HG03103 (cell line): ENCODE measurements at regions not wholly inside any gene's neighbourhood (a gene's known extent, or its start where the extent isn't known, plus 50 kb on each side); places are given as distances from the start of the nearest gene placed in this dataset.

Experiments
- ATAC-seq: cut with Tn5 transposase; IDR thresholded peaks from one replicate; pipeline ENCODE4 v1.9.1; 2021; ENCODE audit warnings: low read depth; ENCODE audit not compliant: unreplicated experiment

- ATAC-seq, result no peak
Observed at GRCh38 chr4:24126776-24127175, 236.9 kb upstream of the PPARGC1A start.

DNA sequence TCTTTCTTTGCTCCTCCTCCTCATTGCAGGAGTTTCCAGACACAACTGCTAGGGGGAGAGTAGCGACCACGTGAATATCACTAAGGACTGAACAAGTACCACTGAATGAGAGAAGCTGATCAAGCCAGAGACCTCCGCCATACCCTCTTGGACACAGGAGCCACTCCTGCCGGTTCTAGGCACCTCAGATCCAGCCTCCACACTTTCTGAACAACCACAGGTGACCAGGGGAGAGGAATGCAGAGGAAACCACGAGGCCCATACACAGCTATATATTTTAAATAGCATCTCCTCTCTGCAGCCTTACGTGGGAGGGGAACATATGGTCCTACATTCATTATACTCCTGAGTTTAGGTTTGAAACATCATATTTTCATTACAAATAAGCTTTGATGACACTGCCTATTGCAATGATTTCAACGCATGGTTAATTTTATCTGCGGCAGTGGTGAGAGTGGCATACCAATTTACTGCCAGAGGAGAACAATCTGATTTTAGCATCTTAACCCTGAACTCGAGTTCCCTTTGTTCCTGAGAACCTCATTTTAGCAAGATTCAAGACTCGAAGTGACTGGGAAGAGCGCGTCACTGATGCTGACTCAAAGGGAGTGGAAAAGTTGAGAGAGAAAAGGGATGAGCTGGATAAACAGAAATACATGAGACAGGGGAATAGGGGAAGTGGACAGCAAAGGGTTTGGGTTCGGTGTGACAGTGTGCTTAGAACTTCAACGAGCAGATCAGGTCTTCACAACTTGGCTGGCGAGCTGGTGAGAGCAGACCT, 231.7 kb upstream of the PPARGC1A start:
- ATAC-seq, result no peak

DNA sequence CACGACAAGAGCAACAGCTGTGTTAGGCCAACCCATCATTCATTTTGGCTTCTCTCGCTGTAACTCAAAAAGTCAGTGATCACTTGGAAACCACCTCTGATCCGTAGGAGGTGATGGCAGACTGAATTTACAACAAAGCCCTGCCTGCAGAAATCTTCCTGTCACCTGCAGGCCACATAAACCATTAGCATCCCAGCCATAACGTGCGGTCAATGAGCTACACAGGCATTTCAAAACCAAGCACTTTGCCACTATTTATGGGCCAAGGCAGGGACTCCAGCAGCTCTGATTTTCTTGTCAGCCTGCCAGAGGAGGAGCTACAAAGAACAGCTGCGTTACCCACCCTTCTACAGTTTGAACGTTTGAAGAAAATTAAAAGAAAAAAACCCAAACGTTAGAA, 228.1 kb upstream of the PPARGC1A start:
- ATAC-seq, result no peak

DNA sequence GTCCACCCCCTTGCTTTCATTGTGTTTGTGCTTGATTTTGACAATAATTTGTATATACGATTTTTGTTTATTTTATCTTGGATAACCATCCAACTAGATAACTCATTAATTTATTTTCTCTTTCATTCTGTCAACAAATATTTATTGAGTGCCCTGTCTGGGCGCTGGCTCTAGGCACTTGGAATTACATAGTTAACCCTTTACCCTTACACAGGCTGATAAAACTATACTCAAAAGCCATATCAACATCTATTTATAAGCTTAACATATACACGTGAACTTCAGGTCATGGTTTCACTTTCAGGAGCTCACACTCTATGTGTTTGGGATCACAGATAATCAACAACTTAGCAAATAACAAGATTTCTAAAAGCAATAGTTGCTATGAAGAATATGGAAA, 226.3 kb upstream of the PPARGC1A start:
- ATAC-seq, result no peak

DNA sequence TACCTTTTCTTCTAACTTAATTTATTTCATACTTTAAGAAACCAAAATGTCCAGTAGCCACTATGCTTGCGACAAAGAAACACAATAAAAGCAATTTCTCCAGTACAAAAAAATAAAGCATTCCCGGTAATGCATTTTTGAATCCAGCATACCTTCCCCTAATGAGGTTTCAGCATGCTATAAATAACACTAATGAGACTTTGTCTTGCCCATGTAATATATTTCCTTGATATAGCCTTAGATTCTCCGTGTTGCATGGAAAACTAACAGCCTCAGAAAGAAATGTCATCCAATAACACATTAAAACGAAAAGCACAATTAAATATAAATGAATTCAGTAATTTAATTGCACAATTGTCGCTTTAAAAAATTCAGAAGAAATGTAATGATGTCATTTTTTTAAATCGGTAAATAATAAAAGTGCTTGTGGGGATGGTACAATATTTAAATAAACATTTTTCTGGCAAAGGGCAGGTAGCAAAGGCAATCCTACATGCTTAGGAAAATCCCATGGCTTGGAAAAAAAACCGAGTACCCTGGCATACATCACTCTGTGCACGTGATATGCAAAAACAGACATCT, 225.2 kb upstream of the PPARGC1A start:
- ATAC-seq, result no peak

DNA sequence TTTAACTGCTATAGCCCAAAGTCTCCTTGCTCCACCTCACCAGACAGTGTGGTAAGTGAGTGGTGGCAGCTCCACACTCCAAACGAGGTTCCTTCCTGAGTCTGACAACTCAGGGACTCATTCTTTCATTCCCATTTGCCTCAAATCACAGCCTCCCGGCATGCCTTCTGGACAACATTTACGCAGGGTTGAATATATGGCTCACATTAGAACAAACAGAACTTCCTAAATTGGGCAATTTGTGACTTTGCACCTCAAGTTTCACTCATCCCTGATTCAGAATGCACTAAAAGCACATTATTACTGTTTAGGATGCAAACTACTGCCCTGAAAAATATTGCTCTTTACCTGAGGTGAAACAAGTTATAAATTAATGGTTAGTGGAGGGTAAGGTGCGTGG, 224.6 kb upstream of the PPARGC1A start:
- no peak for ATAC-seq

DNA sequence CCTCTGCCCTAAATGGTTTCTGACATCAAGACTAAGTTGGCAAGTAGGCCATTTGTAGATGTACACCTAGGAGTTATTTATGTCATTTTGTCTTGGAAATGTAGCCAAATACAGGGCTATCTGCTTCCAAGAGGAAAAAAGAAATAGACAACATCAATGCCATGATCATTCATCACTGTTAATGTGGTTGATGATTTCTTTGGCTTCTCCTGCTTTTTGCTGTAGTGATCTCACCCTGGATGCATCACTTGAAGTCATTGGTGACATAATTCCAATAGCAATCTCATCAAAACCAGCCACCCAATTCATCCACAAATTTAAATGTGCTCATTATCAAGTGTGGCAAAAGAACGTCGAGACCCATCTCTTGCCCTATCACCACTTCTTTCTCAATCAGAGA, 222.6 kb upstream of the PPARGC1A start:
- ATAC-seq, result no peak

DNA sequence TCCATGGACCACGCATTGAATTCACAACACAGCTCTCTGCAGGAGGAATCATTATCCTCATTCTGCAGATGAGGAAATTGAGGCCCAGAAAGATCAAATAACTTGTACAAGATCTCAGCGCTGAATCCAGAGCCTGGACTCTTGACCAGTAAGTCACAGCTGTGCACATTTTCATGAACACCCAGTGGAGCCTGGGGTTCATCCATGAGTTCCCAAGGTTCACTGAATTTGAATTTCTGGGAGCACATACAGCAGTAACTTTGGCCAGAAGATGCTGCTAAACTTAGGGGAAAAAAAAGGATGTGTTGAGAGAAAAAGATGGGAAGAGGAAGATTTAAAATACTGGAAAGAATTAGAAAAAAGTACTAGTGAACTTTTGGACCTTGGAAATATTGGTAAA, 218.7 kb upstream of the PPARGC1A start:
- no peak for ATAC-seq

DNA sequence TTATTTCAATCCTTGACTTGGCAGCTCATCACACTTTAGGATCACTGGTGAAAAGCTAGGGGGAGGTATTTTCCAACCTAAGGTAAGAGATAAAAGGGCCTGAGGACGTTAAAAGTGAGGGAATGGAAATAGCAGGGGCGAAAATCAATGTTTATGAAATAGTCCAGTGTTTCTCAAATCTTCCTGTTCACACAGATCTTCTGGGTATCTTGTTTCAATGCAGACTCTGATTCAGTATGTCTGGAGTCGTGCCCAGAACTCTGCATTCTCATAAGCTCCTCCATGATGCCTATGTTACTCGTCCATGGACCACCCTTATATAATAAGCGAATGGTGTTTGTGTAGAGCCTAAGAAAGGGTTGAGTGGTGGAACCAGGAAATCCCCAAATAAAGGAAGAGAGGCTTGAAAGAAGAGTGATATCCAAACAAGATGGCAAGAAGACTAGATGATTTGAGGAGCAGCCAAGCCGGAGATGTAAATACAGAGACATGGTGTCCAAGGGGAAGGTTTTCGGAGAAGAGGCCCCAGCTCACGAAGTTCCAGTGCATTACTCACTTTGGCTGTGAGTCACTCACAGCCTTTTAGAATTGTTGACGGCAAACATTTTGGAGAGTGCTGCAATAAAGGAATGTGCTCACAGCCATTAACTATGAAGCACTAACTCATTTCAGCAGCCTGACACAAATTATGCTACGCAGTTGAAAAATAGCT, 215.6 kb upstream of the PPARGC1A start:
- ATAC-seq, result no peak

GRCh38 chr4:24104158-24104565, 214.3 kb upstream of the PPARGC1A start:
- no peak for ATAC-seq

- ATAC-seq, result no peak
Observed at GRCh38 chr4:24103434-24104157, 213.7 kb upstream of the PPARGC1A start.

DNA sequence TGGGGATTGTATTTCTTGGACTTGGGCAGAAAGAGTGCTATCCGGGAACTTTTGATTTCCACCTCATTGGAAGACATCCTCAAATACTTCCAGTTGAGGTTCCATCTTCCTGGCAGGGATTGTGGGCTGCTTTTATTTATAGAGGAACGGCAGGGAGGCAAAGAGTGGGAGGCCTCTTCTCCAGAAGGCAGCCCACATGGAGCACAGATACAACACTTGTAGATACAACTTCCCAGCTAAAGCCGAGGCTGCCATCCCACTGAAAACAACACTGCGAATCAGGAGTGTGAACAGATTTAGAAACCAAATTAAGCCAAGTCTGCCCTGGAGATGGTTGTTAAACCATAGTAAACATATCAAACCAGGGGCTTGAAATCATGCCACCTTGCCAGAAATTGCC, 212.8 kb upstream of the PPARGC1A start:
- no peak for ATAC-seq

- ATAC-seq, result no peak
Observed at GRCh38 chr4:24096603-24097002, 206.8 kb upstream of the PPARGC1A start.

- ATAC-seq, result no peak
Observed at GRCh38 chr4:24094726-24095125, 204.9 kb upstream of the PPARGC1A start.

DNA sequence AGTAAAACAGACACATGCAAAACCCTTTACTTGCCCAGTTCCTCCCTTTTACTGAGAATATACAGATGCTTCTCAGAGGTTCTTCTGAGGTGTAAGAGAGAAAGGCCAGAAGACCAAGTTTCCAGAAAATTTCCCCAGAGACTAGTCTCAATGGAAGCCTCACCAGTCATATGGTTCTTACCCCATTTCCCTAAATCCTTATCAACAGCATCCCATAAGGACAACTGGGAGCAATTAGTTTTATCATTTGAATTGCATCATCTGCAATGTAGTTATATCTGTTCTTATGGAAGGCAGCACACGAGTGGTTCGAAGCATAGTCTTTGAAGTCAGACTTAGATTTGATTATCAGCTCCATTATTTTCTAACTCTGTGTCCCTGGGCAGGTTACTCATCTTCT, 203.6 kb upstream of the PPARGC1A start:
- ATAC-seq, result no peak

DNA sequence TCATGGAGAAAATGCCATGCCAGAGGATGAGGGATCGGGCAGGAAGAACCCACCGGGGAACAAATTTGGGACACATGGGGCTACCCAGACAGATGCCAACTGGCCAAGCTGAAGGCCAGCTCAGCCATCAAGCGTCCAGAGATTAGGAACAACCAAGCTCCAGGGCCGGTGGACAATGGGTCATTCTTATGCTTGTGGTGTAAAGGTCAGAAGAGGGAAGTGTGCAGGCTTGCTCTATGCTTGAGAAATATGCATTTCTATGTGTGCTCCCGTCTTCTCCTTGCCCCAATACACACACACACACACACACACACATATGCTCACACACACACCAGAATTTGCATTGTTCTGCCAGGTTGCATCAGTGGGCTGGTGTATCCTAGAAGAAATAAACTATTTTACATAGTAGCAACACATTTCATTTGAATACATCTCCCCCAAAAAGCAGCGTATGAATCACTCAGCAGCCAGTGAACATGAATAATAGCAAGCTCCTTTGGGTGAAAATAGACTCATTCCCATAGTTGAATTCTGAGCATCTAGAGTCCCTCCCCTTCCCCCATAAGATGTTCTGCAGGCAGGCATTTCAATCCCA, 201.9 kb upstream of the PPARGC1A start:
- ATAC-seq, result no peak

DNA sequence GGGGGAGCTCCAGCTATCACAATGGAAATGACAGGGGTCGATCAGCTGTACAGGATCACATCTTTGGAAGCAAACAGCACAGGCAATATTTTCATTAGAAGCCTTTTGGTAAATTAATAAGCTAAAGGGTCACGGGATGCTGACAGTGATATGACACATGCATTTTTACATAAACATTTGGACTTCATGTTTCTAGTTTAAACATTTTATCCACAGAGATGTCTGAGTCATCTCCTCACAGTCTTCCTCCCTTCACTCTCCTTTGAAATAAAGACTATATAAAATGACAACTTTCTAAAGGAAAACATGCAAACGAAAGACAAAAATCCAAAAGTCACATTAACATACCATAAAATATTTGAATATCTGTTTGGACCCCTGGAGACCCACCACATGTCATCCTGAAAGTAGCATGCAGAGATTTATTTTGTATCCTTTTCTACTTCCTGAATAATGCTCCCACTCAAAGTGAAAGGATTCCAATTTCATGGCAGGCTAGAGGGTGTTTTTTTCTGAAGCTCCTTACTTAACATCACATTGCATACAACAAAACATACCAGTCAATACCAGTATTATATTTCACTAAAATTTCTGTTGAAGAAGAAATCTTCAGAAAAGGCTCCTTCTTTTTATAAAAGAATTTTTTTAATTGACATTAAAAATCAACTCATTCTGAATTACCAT, 200.1 kb upstream of the PPARGC1A start:
- no peak for ATAC-seq

- ATAC-seq, result no peak
Observed at GRCh38 chr4:24080871-24081270, 191.0 kb upstream of the PPARGC1A start.

DNA sequence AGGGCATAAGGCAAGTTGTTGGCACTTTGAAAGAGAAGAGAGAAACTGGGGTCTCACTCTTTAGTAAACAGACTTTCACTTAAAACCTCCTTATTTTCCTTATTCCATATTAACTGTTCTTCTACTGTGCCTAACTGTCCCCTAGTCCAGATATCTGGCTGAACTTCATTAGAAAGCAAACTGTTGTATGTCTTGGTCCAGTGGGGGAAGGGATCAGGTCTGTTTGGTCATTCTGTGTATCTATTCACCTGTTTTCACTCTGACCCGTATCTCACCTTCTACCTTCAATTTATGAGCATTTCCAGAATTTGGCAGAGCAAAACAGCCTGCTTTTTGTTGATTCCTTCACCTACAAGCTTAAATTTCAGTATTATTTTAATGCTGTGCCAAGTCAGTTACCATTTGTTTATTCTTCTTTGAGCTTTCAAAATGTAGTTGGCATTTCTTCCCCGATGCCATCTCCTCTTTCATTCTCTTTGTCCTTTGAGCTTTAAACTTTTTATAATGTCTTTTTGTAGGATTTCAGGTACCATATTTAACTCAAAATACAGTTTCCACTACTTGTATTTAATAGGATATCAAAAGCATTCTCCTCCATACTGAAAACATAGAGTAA, 188.6 kb upstream of the PPARGC1A start:
- ATAC-seq, result no peak

GRCh38 chr4:24076811-24077210, 187.0 kb upstream of the PPARGC1A start:
- ATAC-seq, result no peak
